ENCODE measurements at regions not wholly inside any gene's neighbourhood (a gene's known extent, or its start where the extent isn't known, plus 50 kb on each side); places are given as distances from the start of the nearest gene placed in this dataset.

- Mint-ChIP-seq H3K4me3 (no peak overlapping the region), H3K9me3 (ENCODE audit: insufficient read depth) (no peaks in the 10 kb centered on the region), H3K27ac (no peak overlapping the region), H3K27me3 (peaks cover 5% of the 10 kb centered on the region), H3K4me1 (no peaks in the 10 kb centered on the region)
- no peak overlapping the region for H3K4me3 ChIP-seq (ENCODE audit: control extremely low read depth in 1 of 5, extremely low read depth in 1 of 5, insufficient read depth in 1 of 5, low read depth in 2 of 5, low read length in 4 of 5)
- peaks cover 0 to 18% (median 0%) of the 10 kb centered on the region in 3 donors for H3K9me3 ChIP-seq (ENCODE audit: control extremely low read depth in 1 of 3, control insufficient read depth in 2 of 3, insufficient read depth in 1 of 3, low read length in 2 of 3)
- H3K4me2 ChIP-seq (replicated peaks; ENCODE audit: low read depth, low read length, poor library complexity, severe bottlenecking): no peak overlapping the region
- no peaks in the 10 kb centered on the region for H4K20me1 ChIP-seq (ENCODE audit: control insufficient read depth, insufficient read depth, low read length, poor library complexity, severe bottlenecking)
- no peaks in the 10 kb centered on the region for H3K36me3 ChIP-seq (replicated peaks in 1 of 2; ENCODE audit: control extremely low read depth in 1 of 2, control insufficient read depth in 1 of 2, extremely low read depth in 1 of 2, insufficient read depth in 2 of 2, low read length in 1 of 2)
- DNase-seq (no peak), ATAC-seq (ENCODE audit: low read depth) (no peak)
- no peaks in the 10 kb centered on the region for H3K79me2 ChIP-seq (ENCODE audit: control insufficient read depth, insufficient read depth, low read length)
- no peak overlapping the region for H3K27ac ChIP-seq (ENCODE audit: low read length in 2 of 2)
- H2AFZ ChIP-seq (ENCODE audit: insufficient read depth, low read depth, low read length, poor library complexity, severe bottlenecking): no peak overlapping the region
- H3K9ac ChIP-seq (ENCODE audit: low read length): no peak overlapping the region
- ChIA-PET POLR2A (no interaction called here), CTCF (no interaction called here)
- H3K4me1 ChIP-seq (ENCODE audit: control insufficient read depth in 2 of 2, insufficient read depth in 2 of 2, low read length in 2 of 2): no peaks in the 10 kb centered on the region
- intact Hi-C loops (cut with micrococcal nuclease): no loop called here
- WGBS (ENCODE audit: insufficient coverage): no CpG with 5 or more reads among the region's 2 CpGs
- H3K27me3 ChIP-seq (replicated peaks in 1 of 4; ENCODE audit: control extremely low read depth in 1 of 4, control insufficient read depth in 3 of 4, insufficient read depth in 4 of 4, low read length in 3 of 4): no peaks in the 10 kb centered on the region
- no peak for TF ChIP-seq CTCF (IDR thresholded peaks at IDR 0.05)
- TF ChIP-seq EZH2 (IDR thresholded peaks at IDR 0.05; ENCODE audit: borderline replicate concordance, insufficient read depth, low read depth, low read length, poor library complexity, severe bottlenecking): no peak
Measured at GRCh38 chr5:6904860-6905259, 191.6 kb downstream of the TENT4A start.

- Histone ChIP-seq H3K4me3 (ENCODE audit: control extremely low read depth in 1 of 5, extremely low read depth in 1 of 5, insufficient read depth in 1 of 5, low read depth in 2 of 5, low read length in 4 of 5) (no peak overlapping the region), H4K20me1 (ENCODE audit: control insufficient read depth, insufficient read depth, low read length, poor library complexity, severe bottlenecking) (no peaks in the 10 kb centered on the region), H3K4me2 (replicated peaks; ENCODE audit: low read depth, low read length, poor library complexity, severe bottlenecking) (no peak overlapping the region), H3K79me2 (ENCODE audit: control insufficient read depth, insufficient read depth, low read length) (no peaks in the 10 kb centered on the region), H2AFZ (ENCODE audit: insufficient read depth, low read depth, low read length, poor library complexity, severe bottlenecking) (no peak overlapping the region), H3K4me1 (ENCODE audit: control insufficient read depth in 2 of 2, insufficient read depth in 2 of 2, low read length in 2 of 2) (no peaks in the 10 kb centered on the region), H3K9me3 (ENCODE audit: control extremely low read depth in 1 of 3, control insufficient read depth in 2 of 3, insufficient read depth in 1 of 3, low read length in 2 of 3) (peaks cover 0 to 18% (median 0%) of the 10 kb centered on the region in 3 donors), H3K36me3 (replicated peaks in 1 of 2; ENCODE audit: control extremely low read depth in 1 of 2, control insufficient read depth in 1 of 2, extremely low read depth in 1 of 2, insufficient read depth in 2 of 2, low read length in 1 of 2) (no peaks in the 10 kb centered on the region), H3K9ac (ENCODE audit: low read length) (no peak overlapping the region), H3K27ac (ENCODE audit: low read length in 2 of 2) (no peak overlapping the region), H3K27me3 (replicated peaks in 1 of 4; ENCODE audit: control extremely low read depth in 1 of 4, control insufficient read depth in 3 of 4, insufficient read depth in 4 of 4, low read length in 3 of 4) (no peaks in the 10 kb centered on the region)
- no peak for ATAC-seq (ENCODE audit: low read depth)
- H3K4me3 Mint-ChIP-seq: no peak overlapping the region
- no peak overlapping the region for H3K27ac Mint-ChIP-seq
- CTCF ChIA-PET: no interaction called here
- H3K9me3 Mint-ChIP-seq (ENCODE audit: insufficient read depth): no peaks in the 10 kb centered on the region
- 79% methylated on average over 8 of the region's 8 CpGs for WGBS (ENCODE audit: insufficient coverage)
- DNase-seq: no peak
- peaks cover 5% of the 10 kb centered on the region for H3K27me3 Mint-ChIP-seq
- H3K4me1 Mint-ChIP-seq: no peaks in the 10 kb centered on the region
- POLR2A ChIA-PET: no interaction called here
- intact Hi-C loops (cut with micrococcal nuclease): no loop called here
- no peak for TF ChIP-seq CTCF (IDR thresholded peaks at IDR 0.05)
- no peak for TF ChIP-seq EZH2 (IDR thresholded peaks at IDR 0.05; ENCODE audit: borderline replicate concordance, insufficient read depth, low read depth, low read length, poor library complexity, severe bottlenecking)
Measured at GRCh38 chr5:6905423-6905822, 192.2 kb downstream of the TENT4A start.
